K562 (cell line): ENCODE measurements at regions not wholly inside any gene's neighbourhood (a gene's known extent, or its start where the extent isn't known, plus 50 kb on each side); places are given as distances from the start of the nearest gene placed in this dataset.

Source experiments
- ATAC-seq: fragments of 200-7000 bp; cut with Tn5 transposase; 3 replicates; pipeline ENCODE4 v1.9.1; 2020; ENCODE audit warnings: moderate library complexity
- BruUV-seq: library from RNA; stranded (reverse); fragments of 400-500 nt; replicated peaks from 2 replicates; lab custom pipeline; 2021; lab: Mats Ljungman, UMichigan
- CTCF ChIA-PET: fragments of 300-600 bp; formaldehyde crosslinking; extraction: SDS; loops from one replicate; lab custom pipeline; 2021; ENCODE audit warnings: low intra/inter-chr PET ratio; lab: Yijun Ruan, JAX
- POLR2A ChIA-PET: fragments of 300-600, 350-650 bp; sonication (Branson Sonifier 250); formaldehyde crosslinking; extraction: SDS; loops from one replicate; lab custom pipeline; 2021; ENCODE audit warnings: antibody characterized with exemption, inconsistent platforms; lab: Yijun Ruan, JAX
- DNase-seq, 4 experiments: peaks; one replicate each; pipeline versions ENCODE4 v3.0.0 to v3.0.0-alpha.2; 2011 to 2018; ENCODE audit warnings: low spot score in 3 of 4, mixed read lengths in 3 of 4; ENCODE audit errors: extremely low read depth in 1 of 4
- FAIRE-seq: peaks from 2 replicates; lab custom pipeline; 2011; peaks lifted over from hg19 to GRCh38; lab: Jason Lieb, UNC
- H2AFZ ChIP-seq: 2 replicates; pipeline ENCODE4 v1.6.0; 2011; ENCODE audit warnings: low read depth, low read length, control low read depth, inconsistent platforms
- H3K27ac ChIP-seq: fragments of 200-600 bp; 3 replicates; pipeline ENCODE4 v1.8.0; 2011; ENCODE audit warnings: low read depth, mild to moderate bottlenecking, control low read depth, inconsistent platforms, low read length, moderate library complexity, mixed read lengths; ENCODE audit errors: extremely low read depth
- H3K27me3 ChIP-seq, 2 experiments: fragments of 300-600 bp in 1 of 2; 2 replicates in 1 of 2; 3 replicates in 1 of 2; pipeline versions ENCODE4 v1.6.0 to v1.8.0; 2011; ENCODE audit warnings: inconsistent platforms in 2 of 2, low read length in 2 of 2, mild to moderate bottlenecking in 1 of 2, mixed read lengths in 1 of 2, moderate library complexity in 1 of 2; ENCODE audit not compliant: control insufficient read depth in 2 of 2, insufficient read depth in 2 of 2
- H3K36me3 ChIP-seq: fragments of 300-600 bp; 3 replicates; pipeline ENCODE4 v1.8.0; 2011; ENCODE audit warnings: mild to moderate bottlenecking, low read length, inconsistent platforms; ENCODE audit not compliant: control insufficient read depth, insufficient read depth
- H3K4me1 ChIP-seq, 2 experiments: fragments of 200-600 bp in 1 of 2; replicated peaks in 1 of 2; 2 replicates in 1 of 2; 3 replicates in 1 of 2; pipeline versions ENCODE4 v1.5.1 to v1.8.0; 2011; ENCODE audit warnings: inconsistent platforms in 2 of 2, low read length in 2 of 2, mild to moderate bottlenecking in 1 of 2, mixed read lengths in 1 of 2, moderate library complexity in 1 of 2; ENCODE audit not compliant: control insufficient read depth in 2 of 2, insufficient read depth in 2 of 2
- H3K4me2 ChIP-seq: 2 replicates; pipeline ENCODE4 v1.6.1; 2011; ENCODE audit warnings: low read length, control low read depth, inconsistent platforms, mixed read lengths; ENCODE audit not compliant: insufficient read depth
- H3K4me3 ChIP-seq: fragments of 200-600 bp; sonication (generic), shearing (Covaris generic); 2 replicates; pipeline ENCODE4 v1.5.1; 2016; ENCODE audit warnings: control low read depth, inconsistent platforms
- H3K79me2 ChIP-seq: fragments of 200-600 bp; 3 replicates; pipeline ENCODE4 v1.8.0; 2011; ENCODE audit warnings: low read length, inconsistent platforms; ENCODE audit not compliant: control insufficient read depth, insufficient read depth
- H3K9ac ChIP-seq, 2 experiments: 2 replicates each; pipeline versions ENCODE4 v1.6.0 to v1.6.1; 2011; ENCODE audit warnings: low read depth in 2 of 2, low read length in 2 of 2, control low read depth in 1 of 2, inconsistent platforms in 1 of 2, mild to moderate bottlenecking in 1 of 2, mixed read lengths in 1 of 2; ENCODE audit not compliant: insufficient read depth in 1 of 2
- H3K9me1 ChIP-seq: one replicate; pipeline ENCODE4 v1.6.0; 2011; ENCODE audit warnings: inconsistent platforms, mild to moderate bottlenecking, low read length, moderate library complexity; ENCODE audit not compliant: control insufficient read depth, insufficient read depth
- H3K9me3 ChIP-seq: replicated peaks from 2 replicates; pipeline ENCODE4 v1.5.1; 2011; ENCODE audit warnings: low read depth, low read length, inconsistent platforms; ENCODE audit not compliant: control insufficient read depth, insufficient read depth
- H4K20me1 ChIP-seq: replicated peaks from 2 replicates; pipeline ENCODE4 v1.6.1; 2011; ENCODE audit warnings: low read length, inconsistent platforms, mixed read lengths; ENCODE audit not compliant: control insufficient read depth, insufficient read depth
- CBFB ChIP-seq: sonication (generic); formaldehyde crosslinking; IDR thresholded peaks from 2 replicates; pipeline ENCODE4 v1.4.0; 2020; ENCODE audit warnings: mild to moderate bottlenecking, missing genetic modification reagents
- CEBPG ChIP-seq, 3 experiments: fragments of 200-800 bp in 1 of 3; sonication (Bioruptor generic) in 1 of 3; sonication (generic) in 1 of 3; formaldehyde crosslinking in 1 of 3; IDR thresholded peaks in 2 of 3; conservative IDR thresholded peaks in 1 of 3; 2 replicates each; pipeline versions ENCODE4 v1.6.1 to v1.8.0; 2016 to 2022; ENCODE audit warnings: missing compliant biosample characterization in 2 of 3, missing genetic modification characterization in 2 of 3, mild to moderate bottlenecking in 1 of 3, missing genetic modification reagents in 1 of 3
- CLOCK ChIP-seq: fragments of 250-450 bp; sonication (Bioruptor Pico); IDR thresholded peaks from 2 replicates; pipeline ENCODE4 v1.4.0; 2020; ENCODE audit warnings: mild to moderate bottlenecking, moderate library complexity, borderline replicate concordance
- FOXP1 ChIP-seq: sonication (generic); formaldehyde crosslinking; IDR thresholded peaks from 2 replicates; pipeline ENCODE4 v1.8.0; 2022; ENCODE audit warnings: mild to moderate bottlenecking, missing genetic modification reagents
- LARP7 ChIP-seq: fragments of 450-650 bp; IDR thresholded peaks from 2 replicates; pipeline ENCODE4 v1.6.1; 2016
- POLR3A ChIP-seq: IDR thresholded peaks from 2 replicates; pipeline ENCODE4 v1.6.1; 2011; ENCODE audit warnings: borderline replicate concordance, mild to moderate bottlenecking, moderate library complexity; ENCODE audit not compliant: insufficient read length, insufficient read depth; ENCODE audit errors: extremely low read depth
- PTBP1 ChIP-seq: fragments of 200-400 bp; formaldehyde crosslinking; IDR thresholded peaks from 2 replicates; pipeline ENCODE4 v1.6.1; 2017; ENCODE audit warnings: low read depth, low read length
- RCOR1 ChIP-seq, 2 experiments: IDR thresholded peaks; 2 replicates each; pipeline ENCODE4 v1.6.1; 2012; ENCODE audit warnings: low read depth in 2 of 2, low read length in 2 of 2, borderline replicate concordance in 1 of 2, improper control_type of control experiment in 1 of 2
- SIN3B ChIP-seq: fragments of 450-650 bp; IDR thresholded peaks from 2 replicates; pipeline ENCODE4 v1.6.1; 2017; ENCODE audit warnings: low read depth, mild to moderate bottlenecking, moderate library complexity
- SP1 ChIP-seq: sonication (generic); formaldehyde crosslinking; IDR thresholded peaks from 2 replicates; pipeline ENCODE4 v1.8.1; 2022; ENCODE audit warnings: mild to moderate bottlenecking, missing genetic modification reagents
- SP2 ChIP-seq: IDR thresholded peaks from 2 replicates; pipeline ENCODE4 v1.6.1; 2011; ENCODE audit warnings: mild to moderate bottlenecking, low read depth, low read length, moderate library complexity; ENCODE audit not compliant: poor library complexity, severe bottlenecking; ENCODE audit errors: extremely low read depth
- TSHZ1 ChIP-seq: fragments of 250-450 bp; sonication (Bioruptor Pico); IDR thresholded peaks from 2 replicates; pipeline ENCODE4 v1.4.0; 2020; ENCODE audit warnings: mild to moderate bottlenecking, moderate library complexity
- ZNF217 ChIP-seq: sonication (generic); formaldehyde crosslinking; IDR thresholded peaks from 2 replicates; pipeline ENCODE4 v1.8.0; 2022; ENCODE audit warnings: mild to moderate bottlenecking, missing genetic modification reagents
- ZNF316 ChIP-seq: fragments of 450-650 bp; IDR thresholded peaks from 2 replicates; pipeline ENCODE4 v1.6.1; 2016
- ZNF668 ChIP-seq: fragments of 250-450 bp; sonication (Bioruptor Pico); IDR thresholded peaks from 2 replicates; pipeline ENCODE4 v1.8.0; 2022; ENCODE audit warnings: mild to moderate bottlenecking, inconsistent platforms
- ZNF717 ChIP-seq: fragments of 250-450 bp; sonication (Bioruptor Pico); IDR thresholded peaks from 2 replicates; pipeline ENCODE4 v1.5.0; 2021
- WGBS: fragments of 100-300 bp; shearing (Covaris generic); methylation state at CpG from one replicate; pipeline ENCODE4 v1.1.6; 2016; ENCODE audit warnings: low coverage, mixed read lengths; ENCODE audit not compliant: insufficient coverage; ENCODE audit errors: missing lambda C conversion rate; 5-methylcytosine and 5-hydroxymethylcytosine counted together
- in situ Hi-C: fragments of 300-500 bp; cut with MboI; formaldehyde crosslinking; loops from 4 replicates; pipeline ENCODE4 v1.15.0; 2018; ENCODE audit warnings: inconsistent platforms, mixed read lengths
- intact Hi-C: fragments of 100-400 bp; cut with micrococcal nuclease; formaldehyde crosslinking; loops from 2 replicates; pipeline ENCODE4 v1.14.2; 2022

GRCh38 chr17:53463363-53463762, 359.4 kb upstream of the KIF2B start:
- no peaks in the 10 kb centered on the region for H3K4me1 ChIP-seq
- no peak for FAIRE-seq
- intact Hi-C loops (no loop called here), in situ Hi-C loops (no loop called here)
- H3K9me3 ChIP-seq: no peaks in the 10 kb centered on the region
- no TSS peak for BruUV-seq
- no peak overlapping the region for H3K4me2 ChIP-seq
- ChIA-PET POLR2A (no interaction called here), CTCF (no interaction called here)
- H3K79me2 ChIP-seq: no peaks in the 10 kb centered on the region
- H3K27me3 ChIP-seq: no peaks in the 10 kb centered on the region
- H3K9me1 ChIP-seq: no peaks in the 10 kb centered on the region
- no peak overlapping the region for H3K9ac ChIP-seq
- no peak overlapping the region for H2AFZ ChIP-seq
- no peak overlapping the region for H3K4me3 ChIP-seq
- no peak overlapping the region for H3K27ac ChIP-seq
- H3K36me3 ChIP-seq: no peaks in the 10 kb centered on the region
- 21% methylated on average over 2 of the region's 2 CpGs for WGBS
- H4K20me1 ChIP-seq: no peaks in the 10 kb centered on the region
- DNase-seq: no peak
- no peak for ATAC-seq
- TF ChIP-seq CLOCK (CRISPR knock-in tag) (no peak), FOXP1 (CRISPR knock-in tag) (no peak), CEBPG (CRISPR knock-in tag; IDR thresholded peaks at IDR 0.05) (no peak), CEBPG (tag; conservative IDR thresholded peaks at IDR 0.05 in 1 of 2, IDR thresholded peaks at IDR 0.05 in 1 of 2) (no peak), TSHZ1 (CRISPR knock-in tag) (no peak), SP2 (no peak), PTBP1 (no peak), POLR3A (no peak), ZNF717 (CRISPR knock-in tag) (no peak), CBFB (no peak), SIN3B (no peak), SP1 (CRISPR knock-in tag) (no peak), ZNF217 (CRISPR knock-in tag) (no peak), RCOR1 (IDR thresholded peaks at IDR 0.05; ENCODE audit: borderline replicate concordance in 1 of 2, low read depth in 2 of 2, low read length in 2 of 2) (no peak), ZNF668 (CRISPR knock-in tag) (no peak), LARP7 (no peak), ZNF316 (no peak)
